Glutamatergic neuron (in vitro differentiated cells): ENCODE measurements at regions not wholly inside any gene's neighbourhood (a gene's known extent, or its start where the extent isn't known, plus 50 kb on each side); places are given as distances from the start of the nearest gene placed in this dataset.

Experiments
- DNase-seq: peaks from one replicate; pipeline ENCODE4 v3.0.0; 2022
- H3K27ac Mint-ChIP-seq: one replicate; pipeline ENCODE4 v1.8.0; 2020; ENCODE audit warnings: mild to moderate bottlenecking, mixed read lengths, inconsistent platforms; ENCODE audit not compliant: unreplicated experiment
- H3K27me3 Mint-ChIP-seq: one replicate; pipeline ENCODE4 v1.8.0; 2020; ENCODE audit warnings: mild to moderate bottlenecking, moderate library complexity, mixed read lengths, inconsistent platforms; ENCODE audit not compliant: unreplicated experiment
- H3K36me3 Mint-ChIP-seq: one replicate; pipeline ENCODE4 v1.8.0; 2020; ENCODE audit warnings: mild to moderate bottlenecking, mixed read lengths, inconsistent platforms; ENCODE audit not compliant: unreplicated experiment
- H3K4me1 Mint-ChIP-seq: one replicate; pipeline ENCODE4 v1.8.0; 2020; ENCODE audit warnings: mild to moderate bottlenecking, low read depth, mixed read lengths, inconsistent platforms; ENCODE audit not compliant: unreplicated experiment
- H3K4me3 Mint-ChIP-seq: one replicate; pipeline ENCODE4 v1.8.0; 2020; ENCODE audit warnings: mild to moderate bottlenecking, mixed read lengths, inconsistent platforms; ENCODE audit not compliant: unreplicated experiment
- H3K9me3 Mint-ChIP-seq: one replicate; pipeline ENCODE4 v1.8.0; 2020; ENCODE audit warnings: mild to moderate bottlenecking, moderate library complexity, mixed read lengths, inconsistent platforms; ENCODE audit not compliant: unreplicated experiment
- TF ChIP-seq, protein P1 (sequence below): fragments of 200-600 bp; sonication (generic); IDR thresholded peaks from one replicate; pipeline ENCODE4 v1.5.0; 2021; ENCODE audit not compliant: partially characterized antibody, unreplicated experiment

DNA sequence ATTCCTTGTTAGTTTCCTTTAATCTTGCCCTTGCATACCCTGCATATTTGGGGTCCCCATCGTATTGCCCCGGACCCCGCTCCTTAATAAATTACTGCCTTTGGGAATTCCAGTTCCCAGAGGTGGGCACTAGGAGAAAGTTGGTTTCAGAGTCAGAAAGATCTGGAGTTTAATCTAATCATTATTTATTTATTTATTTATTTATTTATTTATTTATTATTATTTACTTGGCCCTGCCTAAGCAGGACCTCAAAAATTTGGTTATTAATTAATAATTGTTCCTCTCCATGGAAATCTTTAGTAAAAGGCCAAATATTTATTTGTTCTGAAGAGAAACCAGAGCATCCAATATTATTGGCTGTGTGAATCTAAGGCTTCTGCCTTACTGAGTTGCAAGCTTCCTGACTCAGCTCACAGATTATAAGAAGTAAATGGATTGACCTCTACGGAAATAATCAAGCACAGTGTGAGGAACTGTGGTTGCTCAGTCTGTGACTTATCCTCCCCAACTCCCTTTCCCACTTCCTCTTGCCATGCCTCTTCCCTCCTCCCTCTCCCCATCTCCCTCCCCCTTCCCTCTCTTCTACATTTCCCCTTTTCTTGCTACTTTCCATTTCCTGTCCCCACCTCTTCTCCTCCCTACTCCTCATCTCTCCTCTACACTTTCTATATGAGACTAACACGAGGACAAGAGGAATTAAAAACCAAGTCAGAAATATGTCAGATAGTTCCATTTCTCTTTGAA, 61.5 kb upstream of the AP1S2 start:
- DNase-seq, result no peak
- H3K9me3 Mint-ChIP-seq, result peaks cover 2% of the 10 kb centered on the region
- H3K27me3 Mint-ChIP-seq, result peaks cover 6% of the 10 kb centered on the region
- peaks cover 6% of the 10 kb centered on the region for H3K36me3 Mint-ChIP-seq
- H3K4me3 Mint-ChIP-seq, result no peak overlapping the region
- TF ChIP-seq, protein P1, sequence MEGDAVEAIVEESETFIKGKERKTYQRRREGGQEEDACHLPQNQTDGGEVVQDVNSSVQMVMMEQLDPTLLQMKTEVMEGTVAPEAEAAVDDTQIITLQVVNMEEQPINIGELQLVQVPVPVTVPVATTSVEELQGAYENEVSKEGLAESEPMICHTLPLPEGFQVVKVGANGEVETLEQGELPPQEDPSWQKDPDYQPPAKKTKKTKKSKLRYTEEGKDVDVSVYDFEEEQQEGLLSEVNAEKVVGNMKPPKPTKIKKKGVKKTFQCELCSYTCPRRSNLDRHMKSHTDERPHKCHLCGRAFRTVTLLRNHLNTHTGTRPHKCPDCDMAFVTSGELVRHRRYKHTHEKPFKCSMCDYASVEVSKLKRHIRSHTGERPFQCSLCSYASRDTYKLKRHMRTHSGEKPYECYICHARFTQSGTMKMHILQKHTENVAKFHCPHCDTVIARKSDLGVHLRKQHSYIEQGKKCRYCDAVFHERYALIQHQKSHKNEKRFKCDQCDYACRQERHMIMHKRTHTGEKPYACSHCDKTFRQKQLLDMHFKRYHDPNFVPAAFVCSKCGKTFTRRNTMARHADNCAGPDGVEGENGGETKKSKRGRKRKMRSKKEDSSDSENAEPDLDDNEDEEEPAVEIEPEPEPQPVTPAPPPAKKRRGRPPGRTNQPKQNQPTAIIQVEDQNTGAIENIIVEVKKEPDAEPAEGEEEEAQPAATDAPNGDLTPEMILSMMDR, result no peak
- peaks cover 15% of the 10 kb centered on the region for H3K4me1 Mint-ChIP-seq
- H3K27ac Mint-ChIP-seq, result no peak overlapping the region

DNA sequence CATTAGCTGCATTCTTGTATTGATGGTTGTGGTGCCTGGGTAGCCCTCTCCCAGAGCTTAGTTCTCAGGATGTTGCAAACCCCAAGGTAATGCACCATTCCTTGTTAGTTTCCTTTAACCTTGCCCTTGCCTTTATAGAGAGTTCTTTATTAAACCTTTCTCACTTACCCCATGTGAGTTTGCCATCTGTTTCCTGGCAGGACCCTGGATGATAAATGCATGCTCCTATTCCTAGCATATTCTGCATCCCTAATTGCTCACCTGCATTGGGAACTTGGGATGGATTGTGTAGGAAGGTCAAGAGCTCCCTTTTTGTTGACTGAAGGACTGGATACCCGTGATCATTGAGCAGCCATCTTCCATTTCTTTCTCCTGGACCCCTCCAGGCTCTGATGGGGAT, 59.9 kb upstream of the AP1S2 start:
- TF ChIP-seq, protein P1, result no peak
- Mint-ChIP-seq H3K27ac (peak overlapping the region; percentile 96), H3K36me3 (peaks cover 6% of the 10 kb centered on the region), H3K9me3 (peaks cover 2% of the 10 kb centered on the region), H3K4me3 (no peak overlapping the region), H3K4me1 (peaks cover 20% of the 10 kb centered on the region), H3K27me3 (peaks cover 7% of the 10 kb centered on the region)
- no peak for DNase-seq

DNA sequence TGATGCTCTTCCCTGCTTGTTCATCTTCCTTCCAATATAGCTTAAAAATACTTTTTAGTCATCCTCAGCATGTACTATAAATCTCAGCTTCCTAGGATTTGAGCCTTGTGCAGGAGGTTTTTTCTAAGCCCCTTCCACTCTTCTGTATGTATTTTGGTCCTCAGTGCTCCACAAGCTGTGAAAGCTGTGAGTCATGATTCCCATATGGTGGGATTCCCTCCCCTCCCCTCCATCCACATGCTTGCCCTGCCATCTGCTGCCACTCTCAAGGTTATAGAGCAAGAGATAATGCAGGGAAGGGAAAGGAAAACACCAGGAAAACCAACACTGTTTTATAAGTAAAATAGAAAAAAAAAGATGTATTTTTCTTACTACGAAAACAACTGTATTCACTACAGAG, 58.5 kb upstream of the AP1S2 start:
- Mint-ChIP-seq H3K4me3 (peak overlapping the region; percentile 72), H3K9me3 (peaks cover 2% of the 10 kb centered on the region), H3K27me3 (peaks cover 9% of the 10 kb centered on the region), H3K36me3 (peaks cover 6% of the 10 kb centered on the region), H3K4me1 (peaks cover 24% of the 10 kb centered on the region), H3K27ac (peak overlapping the region; percentile 96)
- DNase-seq, result peak; percentile 47
- TF ChIP-seq, protein P1, result no peak

DNA sequence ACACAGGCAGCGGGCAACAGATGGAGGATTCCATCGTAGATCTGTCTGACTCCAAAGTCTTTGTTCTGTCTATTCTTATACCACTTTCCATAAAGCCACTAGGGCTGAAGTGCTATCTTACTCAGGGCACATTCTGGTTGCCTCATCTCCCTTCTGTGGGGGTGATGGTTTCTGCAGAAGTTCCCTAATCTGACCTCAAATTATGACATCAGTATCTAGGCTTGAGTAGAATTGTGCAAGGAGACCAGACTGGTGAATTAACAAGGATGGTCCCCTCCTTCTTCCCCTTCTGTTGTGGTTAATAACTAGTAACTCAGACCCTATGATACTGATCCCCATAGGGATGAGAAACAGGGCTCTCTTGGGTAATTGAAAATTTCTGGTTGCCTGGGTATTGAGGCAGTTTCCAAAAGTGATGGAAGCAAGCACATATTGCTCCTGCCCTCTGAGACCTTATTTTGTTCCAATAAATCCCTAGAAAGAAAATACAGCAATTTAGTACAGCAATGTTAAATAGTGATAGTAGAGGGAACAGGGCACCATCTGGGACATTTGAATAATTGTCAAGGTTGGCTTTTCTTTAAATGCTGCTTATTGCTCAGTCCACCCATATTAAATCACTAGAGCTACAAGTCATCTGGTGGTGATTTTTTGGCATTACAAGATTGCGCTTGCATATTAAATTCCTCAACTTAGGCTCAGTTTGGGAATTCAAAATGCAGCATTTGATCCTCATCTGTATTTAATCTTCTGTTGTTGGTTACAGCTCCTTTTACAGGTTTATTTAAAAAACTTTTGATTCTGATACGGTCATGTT, 57.3 kb upstream of the AP1S2 start:
- H3K9me3 Mint-ChIP-seq, result peaks cover 2% of the 10 kb centered on the region
- no peak overlapping the region for H3K4me3 Mint-ChIP-seq

More for the DNA sequence above, 57.3 kb upstream of the AP1S2 start:
- Mint-ChIP-seq H3K36me3 (no peaks in the 10 kb centered on the region), H3K27ac (peak overlapping the region; percentile 90), H3K4me1 (peaks cover 24% of the 10 kb centered on the region), H3K27me3 (peaks cover 9% of the 10 kb centered on the region)
- DNase-seq, result no peak
- TF ChIP-seq, protein P1, result no peak
